UCSD-AML1 (cell line): ENCODE measurements at regions not wholly inside any gene's neighbourhood (a gene's known extent, or its start where the extent isn't known, plus 50 kb on each side); places are given as distances from the start of the nearest gene placed in this dataset.

ENCODE experiments used
- DNase-seq: peaks from one replicate; lab custom pipeline; 2025; ENCODE audit not compliant: unreplicated experiment; lab: John Stamatoyannopoulos, UW

DNA sequence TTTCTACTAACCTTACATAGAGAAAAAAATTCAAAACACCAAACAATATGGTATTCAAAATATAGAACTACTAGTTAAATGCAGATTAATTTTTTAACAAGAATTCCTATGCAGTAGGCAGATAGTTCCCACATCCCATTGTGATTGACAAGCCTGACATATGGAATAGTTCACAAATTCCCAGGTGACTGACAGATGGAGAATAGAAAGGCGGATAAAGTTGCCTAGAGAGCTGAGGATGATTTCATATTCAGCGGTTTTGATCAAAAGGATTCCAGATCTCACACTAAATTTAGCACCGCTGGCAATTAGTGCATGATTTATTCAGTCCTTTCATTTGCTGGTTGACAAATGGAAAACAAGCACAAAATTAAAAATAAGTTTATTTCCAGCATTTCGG is 733.7 kb upstream of the POU3F3 start:
- no peak for DNase-seq

DNA sequence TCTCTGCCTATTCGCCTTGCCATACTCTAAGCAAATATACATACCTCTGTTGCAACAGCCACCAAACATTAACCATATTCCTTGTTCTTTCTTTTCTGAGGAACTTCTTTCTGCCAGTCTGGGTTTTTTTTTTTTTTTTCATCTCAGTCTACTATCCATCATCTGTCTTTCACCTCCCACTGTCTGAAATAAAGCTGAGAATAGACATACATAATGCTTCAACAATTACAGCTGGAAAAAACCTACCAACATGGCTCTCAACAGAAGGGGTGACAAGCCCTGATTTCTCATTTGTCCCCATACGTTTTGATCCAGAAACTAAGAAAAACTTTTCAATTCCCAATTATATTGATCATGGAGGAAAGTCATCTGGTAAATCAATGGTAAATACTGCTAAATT is 728.8 kb upstream of the POU3F3 start:
- DNase-seq = no peak

DNA sequence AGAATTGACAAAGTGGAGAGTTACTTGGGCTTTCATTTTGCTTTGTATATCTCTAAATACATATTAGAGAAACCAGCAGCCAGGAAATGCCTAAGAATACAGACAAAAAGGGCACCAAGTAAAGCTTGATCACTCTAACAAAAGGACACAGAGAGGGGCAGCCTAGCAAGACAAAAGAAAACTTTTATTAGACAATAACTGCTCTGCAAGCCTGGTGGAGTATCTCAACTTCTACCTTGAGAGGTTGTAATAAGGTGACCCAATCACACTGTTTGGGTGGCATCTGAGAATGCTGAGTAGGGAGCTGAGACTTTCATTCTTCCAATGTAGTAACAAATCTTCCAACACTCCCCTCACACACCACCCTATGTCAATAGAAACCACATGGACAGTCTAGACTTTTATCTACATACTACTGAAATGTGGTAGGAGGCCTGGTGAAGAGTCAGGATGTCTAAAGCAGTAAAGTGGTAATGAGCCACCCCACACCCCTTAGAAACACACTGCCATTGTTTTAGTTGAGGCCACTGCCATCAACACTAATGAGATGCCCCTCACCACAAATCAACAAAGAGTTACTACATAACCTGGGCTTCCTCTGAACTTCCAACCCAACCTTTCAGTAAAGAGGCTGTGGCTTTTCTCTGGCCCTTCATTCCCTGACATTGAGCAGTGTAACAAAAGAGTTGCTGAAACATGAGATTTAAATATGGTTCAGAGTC is 726.7 kb upstream of the POU3F3 start:
- no peak for DNase-seq

DNA sequence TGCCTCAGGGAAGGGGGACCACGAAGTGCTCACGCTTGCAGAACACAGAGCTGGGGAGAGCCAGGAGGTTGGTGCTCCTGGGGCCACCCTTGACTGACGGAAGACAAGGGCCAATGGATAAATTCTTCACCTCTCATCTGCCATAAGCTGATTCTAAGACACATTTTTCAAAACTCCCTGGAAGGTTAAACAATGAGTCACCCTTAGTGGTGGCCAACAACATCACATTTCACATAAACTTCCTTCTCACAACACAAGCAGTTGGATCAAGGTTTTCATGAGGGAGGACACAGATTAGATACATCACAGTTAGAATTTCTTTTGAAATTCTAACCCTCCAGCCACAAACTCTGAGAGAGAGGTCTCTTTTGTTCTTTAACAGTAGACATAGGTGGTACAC is 713.6 kb upstream of the POU3F3 start:
- no peak for DNase-seq

DNA sequence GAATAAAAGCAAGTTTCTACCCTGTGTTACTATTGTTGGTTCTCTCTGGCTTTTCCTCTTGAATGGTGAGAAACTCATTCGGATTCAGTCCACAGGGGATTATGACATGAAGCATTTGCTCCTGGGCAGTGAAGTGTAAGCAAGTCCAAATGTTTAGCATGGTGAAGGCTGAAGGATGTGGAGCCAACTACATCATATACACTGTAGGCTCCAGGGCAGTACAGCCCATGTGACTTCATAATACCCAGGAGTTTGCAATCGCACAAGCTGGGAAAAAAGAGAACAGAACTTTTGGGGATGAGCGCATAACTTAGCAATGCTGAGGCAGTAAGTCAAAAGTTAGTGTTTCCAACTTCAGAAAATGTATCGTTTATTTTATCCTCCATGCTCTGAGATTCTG is 695.7 kb upstream of the POU3F3 start:
- DNase-seq = no peak

DNA sequence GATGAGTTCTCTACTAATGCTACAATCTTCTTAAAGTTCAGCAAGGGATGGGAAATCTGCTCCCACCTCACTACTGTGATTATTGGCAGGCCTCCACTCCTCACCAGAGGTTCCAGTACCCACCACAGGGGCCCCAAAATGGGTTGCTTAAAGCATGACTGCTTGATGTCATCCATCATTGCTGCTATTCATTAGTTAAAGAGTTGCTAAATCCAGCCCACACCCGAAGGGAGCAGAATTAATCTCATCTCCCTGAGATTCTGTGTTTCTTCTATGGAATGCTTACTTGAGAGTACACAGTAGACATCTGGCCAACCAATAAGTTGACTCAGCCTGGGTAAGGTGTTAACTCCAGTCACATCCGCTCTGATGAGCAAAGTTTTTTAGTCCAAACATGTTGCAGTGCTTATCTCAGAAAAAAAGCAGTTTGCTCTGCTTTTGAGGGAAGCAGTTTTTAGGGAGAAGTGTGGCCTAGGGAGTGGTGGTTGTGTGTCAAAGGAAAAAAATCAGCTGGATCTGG is 690.2 kb upstream of the POU3F3 start:
- no peak for DNase-seq

DNA sequence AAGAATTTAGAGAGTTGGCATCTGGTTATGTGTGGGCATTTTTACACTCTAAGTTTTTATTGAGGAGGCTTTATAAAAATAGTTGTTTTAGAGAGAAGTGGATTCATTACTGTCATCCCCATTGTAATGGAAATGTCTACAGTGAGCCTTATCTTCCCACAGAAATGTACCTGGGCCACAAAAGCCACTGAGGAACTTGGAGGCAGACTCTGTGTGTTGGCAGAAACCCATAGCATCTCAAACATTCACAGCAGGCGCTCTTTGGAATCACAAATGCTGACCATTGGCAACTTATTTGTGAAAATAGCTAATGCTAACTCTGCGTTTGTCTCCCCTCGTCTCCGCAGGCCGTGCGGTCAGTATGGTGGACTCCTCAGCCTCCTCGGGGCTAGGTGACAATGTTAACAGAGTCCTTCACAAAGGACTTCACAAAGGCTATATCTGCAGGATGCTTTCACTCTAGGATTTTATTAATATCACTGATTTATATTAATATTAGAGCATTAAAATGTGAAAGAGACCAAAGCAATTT is 689.1 kb upstream of the POU3F3 start:
- no peak for DNase-seq

DNA sequence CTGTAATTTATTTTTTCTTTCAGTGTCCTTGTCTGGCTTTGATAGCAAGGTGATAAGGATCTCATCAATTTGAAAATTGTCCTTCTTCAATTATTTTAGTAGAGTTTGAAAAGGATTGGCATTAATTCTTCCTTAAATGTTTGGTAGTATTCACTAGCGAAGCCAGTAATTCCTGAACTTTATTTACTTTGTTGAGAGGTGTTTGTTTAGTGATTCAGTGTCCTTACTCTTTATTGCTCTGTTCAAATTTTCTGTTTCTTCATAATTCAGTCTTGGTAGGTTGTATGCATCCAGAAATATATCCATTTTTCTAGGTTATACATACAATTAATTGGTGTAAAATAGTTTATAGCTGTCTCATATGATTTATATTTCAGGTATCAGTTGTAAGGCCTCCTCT is 676.7 kb upstream of the POU3F3 start:
- DNase-seq = no peak

DNA sequence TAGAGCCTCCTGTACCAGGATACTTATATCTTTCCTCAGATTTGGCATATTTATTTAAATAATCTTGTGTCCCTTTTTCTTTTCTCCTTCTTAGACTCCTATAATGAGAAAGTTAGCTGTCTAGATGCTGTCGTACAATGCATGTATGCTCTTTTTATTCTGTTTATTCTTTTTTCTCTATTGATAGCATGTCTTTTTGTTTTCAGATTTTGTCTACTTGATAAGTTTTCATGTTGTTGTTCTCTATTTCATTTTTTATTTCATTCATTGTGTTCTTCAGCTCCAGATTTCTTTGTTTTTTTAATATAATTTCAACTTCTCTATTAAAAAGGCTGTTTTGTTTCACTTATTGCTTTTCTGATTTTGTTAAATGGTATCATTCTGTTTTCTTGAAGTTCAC is 674.3 kb upstream of the POU3F3 start:
- DNase-seq = no peak

DNA sequence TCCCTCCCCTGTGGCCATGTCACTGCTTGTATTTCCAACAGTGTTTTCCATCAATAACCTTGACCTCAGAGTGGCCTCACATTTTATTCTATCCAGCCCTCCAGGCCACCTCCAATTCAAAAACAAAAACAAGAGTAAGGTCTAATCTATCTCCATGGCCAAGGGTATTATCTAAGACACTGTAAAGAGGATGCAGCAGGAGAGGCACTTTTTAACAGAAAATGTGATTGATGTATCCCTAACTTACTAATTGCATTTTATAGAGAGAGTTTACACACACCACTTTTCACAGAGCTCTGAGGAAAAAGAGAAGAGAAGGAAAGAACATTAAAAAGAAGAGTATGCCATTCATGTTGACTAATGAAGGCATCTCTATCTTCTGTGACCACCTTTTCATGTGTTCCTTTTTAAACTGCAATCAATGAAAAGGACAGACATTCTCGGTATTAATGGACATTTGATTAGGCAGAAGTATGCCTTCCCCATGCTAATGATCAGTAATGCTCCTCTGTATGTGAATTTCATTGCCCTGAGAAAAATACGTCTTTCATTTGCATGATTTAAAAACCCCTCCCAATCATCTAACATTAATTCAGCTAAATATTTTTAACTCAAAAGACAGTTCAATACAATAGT is 653.3 kb upstream of the POU3F3 start:
- DNase-seq = no peak

DNA sequence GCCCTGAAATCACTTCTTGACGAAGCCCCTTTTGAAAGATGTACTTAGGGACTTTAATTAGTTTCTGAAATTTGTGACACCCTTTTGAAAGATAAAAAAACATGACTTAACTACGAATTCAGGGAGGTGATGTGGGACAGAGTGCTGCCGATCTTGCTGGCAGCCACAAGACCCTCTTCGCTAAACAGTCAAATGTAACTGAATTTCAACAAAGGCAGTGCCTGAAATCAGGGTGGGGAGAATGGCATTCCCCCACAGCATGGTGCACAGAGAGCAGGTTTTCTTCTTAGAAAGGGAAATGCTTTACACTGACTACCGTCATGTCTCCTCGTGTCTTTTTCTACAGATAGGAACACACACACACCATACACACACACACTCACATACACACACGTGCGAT is 640.2 kb upstream of the POU3F3 start:
- no peak for DNase-seq

DNA sequence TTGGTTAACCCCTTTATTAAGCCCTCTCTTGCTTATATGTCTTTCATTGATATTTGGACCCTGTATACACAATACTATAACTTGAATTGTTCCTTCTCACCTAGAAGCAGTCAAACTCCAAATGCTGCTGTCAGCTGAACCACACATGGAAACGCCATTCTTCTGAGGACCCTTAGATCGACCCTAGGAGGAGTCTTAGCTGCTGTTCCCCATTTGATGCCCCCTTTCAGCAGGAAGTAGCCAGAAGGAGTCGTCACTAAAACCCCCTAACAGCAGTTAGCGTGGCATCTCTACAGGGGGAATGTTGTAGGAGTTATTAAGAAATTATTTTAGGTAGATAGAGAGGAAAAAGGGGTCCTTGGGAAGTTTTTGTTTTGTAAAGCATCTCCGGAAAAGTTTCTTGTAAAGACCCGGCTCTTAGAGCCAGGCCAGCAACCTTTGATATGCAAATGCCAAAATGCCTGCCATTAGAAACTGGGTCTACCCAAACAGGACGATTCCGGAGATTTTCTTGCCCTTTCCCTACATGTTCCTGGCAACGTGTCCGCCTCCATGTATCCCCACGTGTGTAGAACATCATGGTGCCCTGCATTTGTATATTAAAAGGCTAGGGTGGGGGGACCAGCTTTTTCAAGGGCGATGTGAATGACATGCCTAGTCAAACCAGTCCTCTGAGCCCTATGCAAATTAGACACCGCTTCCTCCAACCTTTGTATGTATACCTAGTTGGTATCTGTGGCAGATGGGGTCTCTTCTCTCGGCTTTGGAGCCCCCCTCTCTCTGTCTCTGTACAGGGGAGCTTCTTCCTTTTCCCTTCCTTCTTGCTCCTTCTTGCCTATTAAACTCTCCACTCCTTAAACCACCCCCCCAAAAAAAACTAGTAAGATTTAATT is 638.4 kb upstream of the POU3F3 start:
- no peak for DNase-seq

DNA sequence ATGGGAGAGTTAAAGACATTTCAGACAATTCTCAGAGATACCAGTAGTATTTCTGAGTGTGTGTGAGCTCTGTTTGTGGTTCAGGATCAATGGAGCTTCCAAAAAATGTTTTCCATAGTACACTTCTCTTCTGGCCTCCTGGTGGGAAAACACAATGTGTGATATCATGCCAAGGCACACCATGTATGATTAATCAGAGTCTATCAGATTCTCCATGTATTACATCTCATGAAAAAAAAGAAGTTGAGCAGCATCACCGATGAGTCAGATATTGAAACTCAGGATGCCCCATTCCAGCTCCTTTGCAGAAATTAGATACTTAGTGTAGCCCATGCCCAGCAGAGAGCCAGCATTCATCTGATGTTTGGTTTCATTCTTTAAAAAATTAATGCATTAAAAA is 620.3 kb upstream of the POU3F3 start:
- DNase-seq = no peak

DNA sequence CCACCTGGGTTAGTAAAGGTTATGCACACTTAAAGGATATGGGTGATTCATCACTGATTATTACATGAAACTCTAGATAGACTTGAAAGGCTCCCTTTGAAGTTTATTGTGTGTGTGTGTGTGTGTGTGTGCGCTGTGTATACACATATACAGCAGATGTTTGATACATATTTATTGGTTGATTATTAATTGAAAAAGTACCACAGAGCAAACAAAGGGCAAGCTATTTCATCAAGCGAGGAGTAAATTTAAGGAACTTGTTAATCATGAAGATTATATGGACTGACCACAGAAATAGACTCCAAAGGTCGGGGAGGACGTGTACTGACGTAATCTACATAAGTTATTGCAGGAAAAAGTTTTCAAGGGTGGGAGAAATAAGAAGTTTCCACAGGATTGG is 617.4 kb upstream of the POU3F3 start:
- DNase-seq = no peak

DNA sequence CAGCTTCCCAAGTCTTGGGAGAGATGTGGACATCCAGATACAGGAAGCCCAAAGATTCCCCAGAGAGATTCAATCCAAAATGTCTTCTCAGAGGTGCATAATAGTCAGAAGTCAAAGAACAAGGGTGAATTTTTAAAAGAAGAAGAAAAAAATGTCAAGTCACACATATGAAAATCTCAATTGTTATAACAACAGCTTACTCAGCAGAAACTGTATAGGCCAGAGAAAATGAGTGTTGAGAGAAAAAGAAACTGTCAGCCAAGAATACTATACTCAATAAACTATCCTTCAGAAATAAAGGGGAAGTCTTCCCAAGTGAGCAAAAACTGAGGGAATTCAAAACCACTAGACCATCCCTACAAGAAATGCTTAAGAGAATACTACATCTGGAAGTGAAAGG is 612.9 kb upstream of the POU3F3 start:
- no peak for DNase-seq

DNA sequence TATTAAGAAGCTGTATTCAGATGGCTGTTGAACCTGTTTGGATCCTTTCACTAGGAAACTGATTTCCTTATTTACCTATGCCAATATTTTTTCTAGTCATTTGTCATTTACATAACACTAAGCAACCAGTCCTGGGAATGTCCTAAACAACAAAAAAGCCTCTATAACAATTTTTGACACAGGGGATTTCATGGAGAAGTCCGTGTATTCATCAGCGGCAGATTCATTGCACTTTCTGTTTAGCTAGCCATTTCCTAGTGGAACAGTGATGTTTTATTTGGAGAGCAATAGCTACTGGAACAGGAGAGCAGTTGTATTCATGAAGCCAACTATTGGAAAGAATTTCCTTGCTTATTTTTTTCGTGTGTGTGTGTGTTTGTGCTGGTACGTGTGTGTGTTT is 604.3 kb upstream of the POU3F3 start:
- DNase-seq = no peak

DNA sequence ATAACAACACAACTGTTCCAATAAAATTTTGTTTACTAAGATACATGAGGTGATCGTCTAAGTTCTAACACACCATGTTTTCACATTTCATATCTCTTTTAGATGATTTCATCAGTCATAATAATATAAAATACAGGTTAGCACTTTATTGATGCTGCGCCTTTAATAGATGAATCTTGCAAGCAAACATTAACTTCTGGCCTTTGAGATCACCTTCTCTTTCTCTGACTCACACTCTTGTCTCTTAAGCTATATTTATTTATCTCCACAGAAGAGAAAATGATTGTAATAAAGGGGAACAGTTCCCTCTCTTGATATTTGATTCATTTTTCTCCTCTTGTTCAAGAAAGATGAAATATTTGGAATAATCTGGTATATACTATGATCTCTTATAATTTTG is 603.3 kb upstream of the POU3F3 start:
- DNase-seq = no peak

DNA sequence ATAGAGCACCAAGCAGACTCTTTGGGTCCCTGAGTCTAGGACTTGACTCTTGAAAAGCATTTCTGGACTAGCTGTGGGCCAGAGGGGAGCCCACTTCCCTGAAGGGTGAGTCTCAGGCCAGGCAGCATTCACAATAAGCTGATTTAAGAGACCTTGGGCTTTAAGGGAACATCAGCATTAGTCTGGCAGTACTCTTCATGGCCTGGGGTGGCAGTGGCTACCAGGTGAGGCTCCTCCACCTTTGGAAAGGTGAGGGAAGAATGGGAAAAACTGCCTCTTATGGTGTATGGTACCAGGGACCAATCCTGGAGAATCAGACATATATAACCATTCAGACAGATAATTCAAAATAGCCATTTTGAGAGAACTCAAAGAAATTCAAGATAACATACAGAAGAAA is 599.9 kb upstream of the POU3F3 start:
- DNase-seq = no peak

DNA sequence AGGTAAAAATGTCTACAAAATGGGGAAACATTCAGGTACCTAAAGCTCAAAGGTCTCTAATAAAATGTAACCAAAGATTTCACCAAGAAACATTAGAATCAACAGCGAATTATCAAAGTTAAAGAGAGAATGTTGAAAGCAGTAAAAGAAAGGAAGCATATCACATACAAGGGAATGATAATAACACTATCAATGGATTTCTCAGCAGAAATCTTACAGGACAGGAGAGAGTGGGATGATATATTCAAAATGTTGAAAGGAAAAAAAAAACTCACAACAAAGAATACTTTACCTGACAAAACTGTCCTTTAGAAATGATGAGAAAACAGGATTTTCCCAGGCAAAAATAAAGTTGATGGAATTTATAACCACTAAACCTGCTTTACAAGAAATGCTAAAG is 591.2 kb upstream of the POU3F3 start:
- DNase-seq = no peak

DNA sequence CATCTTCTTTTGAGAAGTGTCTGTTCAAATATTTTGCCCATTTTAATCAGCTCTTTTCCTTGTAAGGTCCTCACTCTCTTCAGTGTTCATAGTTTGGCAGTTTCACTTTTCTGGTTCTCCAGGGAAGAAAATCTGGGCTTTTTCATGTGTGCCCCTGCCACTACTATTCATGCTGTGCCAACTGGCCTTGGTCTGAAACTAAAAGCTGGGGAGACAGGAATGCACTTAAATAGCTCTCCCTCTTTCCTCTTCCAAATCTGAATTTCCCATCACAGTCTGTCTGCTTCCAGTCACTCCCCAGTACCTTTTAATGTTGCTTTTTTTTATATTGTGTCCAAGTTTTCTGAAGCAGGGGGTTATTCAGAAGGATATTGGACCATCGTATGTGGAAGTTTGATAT is 574.3 kb upstream of the POU3F3 start:
- DNase-seq = no peak

DNA sequence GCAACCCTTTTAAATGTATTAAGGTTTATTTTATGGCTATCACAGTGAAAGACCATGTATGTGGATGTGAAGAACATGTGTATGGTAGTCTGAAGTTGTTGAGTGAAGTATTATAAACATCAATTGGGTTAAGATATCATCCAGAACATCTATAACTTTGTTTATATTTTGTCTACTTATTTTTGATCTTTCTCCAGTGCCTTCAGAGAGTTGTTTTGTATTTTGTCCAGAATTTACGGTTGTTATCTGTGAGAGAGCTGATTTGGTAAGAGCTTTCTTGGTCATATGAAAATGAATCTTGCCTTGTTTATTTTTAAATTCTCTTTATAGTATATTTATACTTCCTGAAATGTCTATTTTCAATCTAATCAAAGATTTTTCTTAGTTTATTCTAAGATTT is 573.7 kb upstream of the POU3F3 start:
- DNase-seq = no peak

DNA sequence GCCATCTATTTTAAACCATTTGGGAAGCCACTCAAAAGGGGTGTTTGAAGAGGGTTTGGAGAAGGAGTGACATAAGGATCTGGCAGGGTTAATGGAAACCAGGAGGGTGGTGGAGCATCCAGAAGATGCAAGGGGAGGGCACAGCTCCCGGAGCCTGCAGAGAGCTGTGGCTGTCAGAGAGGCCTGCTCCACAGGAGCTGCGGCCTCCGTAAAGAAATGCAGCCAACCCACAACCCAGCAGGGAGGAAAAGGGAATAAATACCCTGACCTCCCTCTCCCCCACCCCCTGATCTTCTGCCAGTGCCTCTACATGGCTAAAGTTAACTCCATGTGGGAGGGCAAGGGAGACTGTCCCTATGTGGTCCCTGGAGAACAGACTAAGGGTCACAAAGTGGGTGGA is 567.1 kb upstream of the POU3F3 start:
- DNase-seq = no peak
